ENCODE measurements at regions not wholly inside any gene's neighbourhood (a gene's known extent, or its start where the extent isn't known, plus 50 kb on each side); places are given as distances from the start of the nearest gene placed in this dataset.

- Histone ChIP-seq H3K36me3 (no peaks in the 10 kb centered on the region), H3K4me3 (no peak overlapping the region), H3K4me1 (no peaks in the 10 kb centered on the region), H3K27me3 (no peaks in the 10 kb centered on the region), H3K9me3 (no peaks in the 10 kb centered on the region), H3K27ac (no peak overlapping the region)
- TF ChIP-seq CTCF (IDR thresholded peaks at IDR 0.05), result no peak
- intact Hi-C loops (cut with DNase I), result no loop called here
- DNase-seq (ENCODE audit: low spot score in 2 of 2), result no peak
These were observed 152.4 kb upstream of the TMCC3 start for GRCh38 chr12:94802796-94803195.

DNA sequence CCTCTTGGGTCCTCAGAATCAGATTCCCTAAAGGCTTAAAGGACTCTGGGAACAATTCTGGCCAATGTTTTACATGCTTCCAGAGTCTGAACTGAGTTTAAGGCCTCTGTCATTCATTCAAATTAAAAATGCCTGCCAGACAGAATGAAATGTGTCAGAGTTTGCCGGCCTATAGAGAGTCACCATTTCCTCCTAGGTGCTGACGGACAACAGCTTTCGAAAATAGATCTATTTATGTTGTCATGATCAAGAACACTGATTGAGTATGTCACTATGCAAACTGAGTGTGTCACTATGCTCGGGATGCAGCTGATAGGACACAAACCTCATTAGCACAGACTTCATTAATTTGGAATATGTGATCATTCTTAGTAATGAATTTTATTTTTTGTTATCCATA lies 151.4 kb upstream of the TMCC3 start:
- no peaks in the 10 kb centered on the region for H3K27me3 ChIP-seq
- intact Hi-C loops (cut with DNase I), result no loop called here
- no peak for TF ChIP-seq CTCF (IDR thresholded peaks at IDR 0.05)
- no peak for DNase-seq (ENCODE audit: low spot score in 2 of 2)
- H3K4me3 ChIP-seq, result no peak overlapping the region
- H3K27ac ChIP-seq, result no peak overlapping the region
- no peaks in the 10 kb centered on the region for H3K36me3 ChIP-seq
- no peaks in the 10 kb centered on the region for H3K9me3 ChIP-seq
- H3K4me1 ChIP-seq, result no peaks in the 10 kb centered on the region

GRCh38 chr12:94799136-94799535 lies 148.8 kb upstream of the TMCC3 start:
- Histone ChIP-seq H3K36me3 (no peaks in the 10 kb centered on the region), H3K4me1 (no peaks in the 10 kb centered on the region), H3K4me3 (no peak overlapping the region), H3K9me3 (no peaks in the 10 kb centered on the region), H3K27ac (no peak overlapping the region), H3K27me3 (no peaks in the 10 kb centered on the region)
- intact Hi-C loops (cut with DNase I), result no loop called here
- no peak for DNase-seq (ENCODE audit: low spot score in 2 of 2)
- TF ChIP-seq CTCF (IDR thresholded peaks at IDR 0.05), result no peak

DNA sequence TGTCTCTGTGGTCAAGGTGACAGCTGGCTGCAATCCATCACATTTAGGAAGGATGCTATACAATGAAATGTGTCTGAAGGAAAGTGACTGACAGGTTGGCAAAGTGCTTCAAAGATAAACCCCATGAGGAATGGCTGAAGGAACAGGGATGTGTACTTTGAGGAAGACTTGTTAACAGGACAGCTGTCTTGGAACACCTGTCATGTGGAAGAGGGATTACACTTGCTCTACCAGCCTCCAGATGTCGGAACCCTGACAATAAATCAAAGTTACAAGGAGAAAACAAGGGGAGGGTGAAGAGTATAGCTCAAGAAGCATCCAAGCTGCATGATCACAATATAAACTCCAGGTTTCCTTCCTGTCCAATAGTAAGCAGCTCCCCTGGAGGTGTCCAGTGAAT lies 147.8 kb upstream of the TMCC3 start:
- TF ChIP-seq CTCF (IDR thresholded peaks at IDR 0.05), result no peak
- H3K9me3 ChIP-seq, result no peaks in the 10 kb centered on the region
- H3K36me3 ChIP-seq, result no peaks in the 10 kb centered on the region
- intact Hi-C loops (cut with DNase I), result no loop called here
- no peaks in the 10 kb centered on the region for H3K4me1 ChIP-seq
- H3K4me3 ChIP-seq, result no peak overlapping the region
- DNase-seq (ENCODE audit: low spot score in 2 of 2), result no peak
- no peak overlapping the region for H3K27ac ChIP-seq
- no peaks in the 10 kb centered on the region for H3K27me3 ChIP-seq

DNA sequence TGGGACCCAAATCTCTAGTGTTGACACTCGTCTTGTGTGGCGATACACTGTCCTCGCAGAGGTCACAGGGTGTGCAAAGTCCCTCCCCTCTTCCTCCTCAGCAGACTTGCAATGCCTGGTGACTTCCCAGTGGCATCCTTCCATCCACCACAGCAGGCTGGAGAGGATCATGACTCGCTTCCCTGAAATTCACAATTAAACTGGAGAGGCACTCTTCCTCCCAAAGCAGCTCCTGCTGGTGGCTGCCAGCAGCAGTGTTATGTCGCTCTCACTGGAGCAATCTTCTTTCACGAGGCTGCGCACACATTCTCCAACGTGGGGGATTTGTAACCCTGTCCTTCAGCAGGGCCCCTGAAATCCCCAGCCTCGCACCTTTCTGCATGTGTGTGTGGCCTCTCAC lies 145.2 kb upstream of the TMCC3 start:
- intact Hi-C loops (cut with DNase I), result no loop called here
- Histone ChIP-seq H3K4me3 (no peak overlapping the region), H3K9me3 (no peaks in the 10 kb centered on the region), H3K4me1 (no peaks in the 10 kb centered on the region), H3K27ac (no peak overlapping the region), H3K27me3 (no peaks in the 10 kb centered on the region), H3K36me3 (no peaks in the 10 kb centered on the region)
- no peak for TF ChIP-seq CTCF (IDR thresholded peaks at IDR 0.05)
- DNase-seq (ENCODE audit: low spot score in 2 of 2), result no peak

DNA sequence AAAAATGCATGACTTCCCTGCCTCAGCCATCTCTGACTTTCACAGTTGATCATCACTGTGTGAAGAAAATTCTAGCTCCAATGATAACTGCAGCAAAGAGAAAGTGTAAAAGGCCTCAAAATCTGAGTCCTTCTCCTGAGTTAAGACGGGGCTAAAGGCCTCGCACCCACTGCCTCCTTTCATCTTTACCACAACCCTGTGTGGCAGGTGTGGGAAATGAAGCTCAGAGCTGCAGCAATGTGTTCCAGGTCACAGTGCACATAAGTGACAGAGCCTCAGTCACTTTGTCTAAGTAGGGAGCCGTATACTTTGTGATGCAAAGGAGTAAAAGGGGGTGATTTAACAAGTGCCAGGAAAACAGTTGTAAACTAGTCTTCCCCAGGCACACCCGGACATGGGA lies 144.7 kb upstream of the TMCC3 start:
- H3K4me1 ChIP-seq, result no peaks in the 10 kb centered on the region
- H3K9me3 ChIP-seq, result no peaks in the 10 kb centered on the region
- no peak for TF ChIP-seq CTCF (IDR thresholded peaks at IDR 0.05)
- no peak for DNase-seq (ENCODE audit: low spot score in 2 of 2)
- no peak overlapping the region for H3K27ac ChIP-seq
- no peaks in the 10 kb centered on the region for H3K36me3 ChIP-seq
- no peak overlapping the region for H3K4me3 ChIP-seq
- no peaks in the 10 kb centered on the region for H3K27me3 ChIP-seq
- intact Hi-C loops (cut with DNase I), result no loop called here

Measured in ascending aorta (tissue), 2 donors.